ENCODE measurements at regions not wholly inside any gene's neighbourhood (a gene's known extent, or its start where the extent isn't known, plus 50 kb on each side); places are given as distances from the start of the nearest gene placed in this dataset.
A peak's percentile ranks its signal among the peaks of the same experiment; 100 is the strongest.

- Histone ChIP-seq H3K4me1 (ENCODE audit: control insufficient read depth in 5 of 5, insufficient read depth in 5 of 5, low read length in 5 of 5) (peaks cover 0 to 4% (median 0%) of the 10 kb centered on the region in 5 donors), H3K27ac (ENCODE audit: low read depth in 1 of 2, low read length in 1 of 2) (no peak overlapping the region), H3K36me3 (ENCODE audit: control insufficient read depth in 4 of 4, insufficient read depth in 4 of 4, low read length in 4 of 4) (no peaks in the 10 kb centered on the region), H3K4me3 (no peak overlapping the region), H3K27me3 (ENCODE audit: control insufficient read depth in 3 of 3, insufficient read depth in 3 of 3, low read length in 2 of 3) (no peaks in the 10 kb centered on the region), H3K9me3 (ENCODE audit: control insufficient read depth in 4 of 4, insufficient read depth in 3 of 4, low read length in 3 of 4) (no peaks in the 10 kb centered on the region), H3K9ac (ENCODE audit: insufficient read depth in 1 of 2, low read length in 2 of 2) (no peak overlapping the region)
- TF ChIP-seq, protein P1, sequence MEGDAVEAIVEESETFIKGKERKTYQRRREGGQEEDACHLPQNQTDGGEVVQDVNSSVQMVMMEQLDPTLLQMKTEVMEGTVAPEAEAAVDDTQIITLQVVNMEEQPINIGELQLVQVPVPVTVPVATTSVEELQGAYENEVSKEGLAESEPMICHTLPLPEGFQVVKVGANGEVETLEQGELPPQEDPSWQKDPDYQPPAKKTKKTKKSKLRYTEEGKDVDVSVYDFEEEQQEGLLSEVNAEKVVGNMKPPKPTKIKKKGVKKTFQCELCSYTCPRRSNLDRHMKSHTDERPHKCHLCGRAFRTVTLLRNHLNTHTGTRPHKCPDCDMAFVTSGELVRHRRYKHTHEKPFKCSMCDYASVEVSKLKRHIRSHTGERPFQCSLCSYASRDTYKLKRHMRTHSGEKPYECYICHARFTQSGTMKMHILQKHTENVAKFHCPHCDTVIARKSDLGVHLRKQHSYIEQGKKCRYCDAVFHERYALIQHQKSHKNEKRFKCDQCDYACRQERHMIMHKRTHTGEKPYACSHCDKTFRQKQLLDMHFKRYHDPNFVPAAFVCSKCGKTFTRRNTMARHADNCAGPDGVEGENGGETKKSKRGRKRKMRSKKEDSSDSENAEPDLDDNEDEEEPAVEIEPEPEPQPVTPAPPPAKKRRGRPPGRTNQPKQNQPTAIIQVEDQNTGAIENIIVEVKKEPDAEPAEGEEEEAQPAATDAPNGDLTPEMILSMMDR (IDR thresholded peaks at IDR 0.05; ENCODE audit: control extremely low read depth, extremely low read depth), result no peak
- DNase-seq, result no peak
- ATAC-seq (ENCODE audit: insufficient read depth, low FRiP score), result no peak
- WGBS, 2 donors, result 93 to 96% methylated on average over 2 of the region's 2 CpGs
Observed at GRCh38 chr14:65160091-65160490, 57.8 kb upstream of the MAX start.

- ATAC-seq (ENCODE audit: insufficient read depth, low FRiP score), result no peak
- H3K4me1 ChIP-seq (ENCODE audit: control insufficient read depth in 5 of 5, insufficient read depth in 5 of 5, low read length in 5 of 5), result peaks cover 0 to under 1% (median 0%) of the 10 kb centered on the region in 5 donors
- no peaks in the 10 kb centered on the region for H3K36me3 ChIP-seq (ENCODE audit: control insufficient read depth in 4 of 4, insufficient read depth in 4 of 4, low read length in 4 of 4)
- 48 to 63% methylated on average over 1 of the region's 1 CpG for whole genome bisulfite sequencing, 2 donors
- H3K9me3 ChIP-seq (ENCODE audit: control insufficient read depth in 4 of 4, insufficient read depth in 3 of 4, low read length in 3 of 4), result no peaks in the 10 kb centered on the region
- H3K9ac ChIP-seq (ENCODE audit: insufficient read depth in 1 of 2, low read length in 2 of 2), result no peak overlapping the region
- TF ChIP-seq, protein P1 (IDR thresholded peaks at IDR 0.05; ENCODE audit: control extremely low read depth, extremely low read depth), result no peak
- no peak for DNase-seq
- H3K27ac ChIP-seq (ENCODE audit: low read depth in 1 of 2, low read length in 1 of 2), result no peak overlapping the region
- H3K27me3 ChIP-seq (ENCODE audit: control insufficient read depth in 3 of 3, insufficient read depth in 3 of 3, low read length in 2 of 3), result no peaks in the 10 kb centered on the region
- H3K4me3 ChIP-seq, result no peak overlapping the region
Observed at GRCh38 chr14:65162031-65162430, 59.7 kb upstream of the MAX start.

- Histone ChIP-seq H3K27me3 (ENCODE audit: control insufficient read depth in 3 of 3, insufficient read depth in 3 of 3, low read length in 2 of 3) (no peaks in the 10 kb centered on the region), H3K9ac (ENCODE audit: insufficient read depth in 1 of 2, low read length in 2 of 2) (no peak overlapping the region), H3K4me3 (no peak overlapping the region), H3K27ac (ENCODE audit: low read depth in 1 of 2, low read length in 1 of 2) (no peak overlapping the region), H3K36me3 (ENCODE audit: control insufficient read depth in 4 of 4, insufficient read depth in 4 of 4, low read length in 4 of 4) (no peaks in the 10 kb centered on the region), H3K4me1 (ENCODE audit: control insufficient read depth in 5 of 5, insufficient read depth in 5 of 5, low read length in 5 of 5) (no peaks in the 10 kb centered on the region), H3K9me3 (ENCODE audit: control insufficient read depth in 4 of 4, insufficient read depth in 3 of 4, low read length in 3 of 4) (no peaks in the 10 kb centered on the region)
- peak; percentile 73 for ATAC-seq (ENCODE audit: insufficient read depth, low FRiP score)
- TF ChIP-seq, protein P1 (IDR thresholded peaks at IDR 0.05; ENCODE audit: control extremely low read depth, extremely low read depth), result peak; percentile 47
- 44 to 50% methylated on average over 6 of the region's 6 CpGs for WGBS, 2 donors
- DNase-seq, result peak in 2 of 3 donors; percentile 58
Observed at GRCh38 chr14:65164068-65164824, 61.9 kb upstream of the MAX start.

- Histone ChIP-seq H3K4me1 (ENCODE audit: control insufficient read depth in 5 of 5, insufficient read depth in 5 of 5, low read length in 5 of 5) (no peaks in the 10 kb centered on the region), H3K27me3 (ENCODE audit: control insufficient read depth in 3 of 3, insufficient read depth in 3 of 3, low read length in 2 of 3) (no peaks in the 10 kb centered on the region), H3K9me3 (ENCODE audit: control insufficient read depth in 4 of 4, insufficient read depth in 3 of 4, low read length in 3 of 4) (no peaks in the 10 kb centered on the region), H3K36me3 (ENCODE audit: control insufficient read depth in 4 of 4, insufficient read depth in 4 of 4, low read length in 4 of 4) (no peaks in the 10 kb centered on the region), H3K27ac (ENCODE audit: low read depth in 1 of 2, low read length in 1 of 2) (no peak overlapping the region), H3K4me3 (no peak overlapping the region), H3K9ac (ENCODE audit: insufficient read depth in 1 of 2, low read length in 2 of 2) (no peak overlapping the region)
- 59 to 73% methylated on average over 3 of the region's 3 CpGs for WGBS, 2 donors
- TF ChIP-seq, protein P1 (IDR thresholded peaks at IDR 0.05; ENCODE audit: control extremely low read depth, extremely low read depth), result no peak
- no peak for ATAC-seq (ENCODE audit: insufficient read depth, low FRiP score)
- no peak for DNase-seq
Observed at GRCh38 chr14:65164825-65165135, 62.5 kb upstream of the MAX start.

Measured in lung (tissue), 11 donors.